PFSK-1 (cell line): ENCODE measurements at regions not wholly inside any gene's neighbourhood (a gene's known extent, or its start where the extent isn't known, plus 50 kb on each side); places are given as distances from the start of the nearest gene placed in this dataset.

Experiments used
- FOXP2 ChIP-seq: optimal IDR thresholded peaks from 2 replicates; pipeline ENCODE3; 2011; ENCODE audit warnings: borderline replicate concordance, control low read depth, inconsistent platforms; ENCODE audit not compliant: insufficient read depth; ENCODE audit errors: extremely low read length, extremely low read depth
- POLR2AphosphoS5 ChIP-seq: IDR thresholded peaks from 2 replicates; pipeline ENCODE4 v1.6.1; 2012; ENCODE audit warnings: low read depth, mild to moderate bottlenecking, control low read depth, low read length, moderate library complexity
- SIN3A ChIP-seq: IDR thresholded peaks from 2 replicates; pipeline ENCODE4 v1.6.1; 2012; ENCODE audit warnings: mild to moderate bottlenecking, low read length, moderate library complexity, borderline replicate concordance; ENCODE audit not compliant: insufficient read depth
- TAF1 ChIP-seq: IDR thresholded peaks from 2 replicates; pipeline ENCODE4 v1.6.1; 2012; ENCODE audit warnings: low read length, control low read depth, borderline replicate concordance; ENCODE audit not compliant: insufficient read depth
- TF ChIP-seq, protein P1 (sequence below), 2 experiments: IDR thresholded peaks; 2 replicates each; pipeline versions ENCODE4 v1.6.1 to v1.8.0; 2011 to 2012; ENCODE audit warnings: low read depth in 2 of 2, low read length in 2 of 2, control low read depth in 1 of 2, inconsistent platforms in 1 of 2, mild to moderate bottlenecking in 1 of 2, moderate library complexity in 1 of 2; ENCODE audit not compliant: insufficient read depth in 1 of 2

DNA sequence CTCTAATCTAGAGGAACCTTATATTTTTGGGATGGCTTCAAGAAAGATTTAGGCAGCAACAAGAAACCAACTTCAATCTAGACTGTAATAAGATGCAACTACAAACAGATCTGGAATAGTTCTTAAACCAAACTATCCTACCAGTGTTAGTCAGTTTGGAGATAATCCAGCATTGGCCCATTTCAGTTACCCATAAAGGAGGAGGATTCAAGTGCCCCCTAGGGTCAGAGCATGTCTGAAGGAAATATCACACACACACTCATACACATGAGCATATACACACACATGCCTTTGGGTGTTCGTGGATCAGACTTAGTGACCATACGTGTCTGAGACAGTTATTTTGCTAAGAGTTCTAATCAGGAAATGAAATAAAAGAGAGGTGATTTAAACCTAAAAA is 261.2 kb downstream of the ADAMTS20 start:
- TF ChIP-seq POLR2AphosphoS5 (no peak), FOXP2 (no peak), SIN3A (no peak), TAF1 (no peak)
- TF ChIP-seq, protein P1, sequence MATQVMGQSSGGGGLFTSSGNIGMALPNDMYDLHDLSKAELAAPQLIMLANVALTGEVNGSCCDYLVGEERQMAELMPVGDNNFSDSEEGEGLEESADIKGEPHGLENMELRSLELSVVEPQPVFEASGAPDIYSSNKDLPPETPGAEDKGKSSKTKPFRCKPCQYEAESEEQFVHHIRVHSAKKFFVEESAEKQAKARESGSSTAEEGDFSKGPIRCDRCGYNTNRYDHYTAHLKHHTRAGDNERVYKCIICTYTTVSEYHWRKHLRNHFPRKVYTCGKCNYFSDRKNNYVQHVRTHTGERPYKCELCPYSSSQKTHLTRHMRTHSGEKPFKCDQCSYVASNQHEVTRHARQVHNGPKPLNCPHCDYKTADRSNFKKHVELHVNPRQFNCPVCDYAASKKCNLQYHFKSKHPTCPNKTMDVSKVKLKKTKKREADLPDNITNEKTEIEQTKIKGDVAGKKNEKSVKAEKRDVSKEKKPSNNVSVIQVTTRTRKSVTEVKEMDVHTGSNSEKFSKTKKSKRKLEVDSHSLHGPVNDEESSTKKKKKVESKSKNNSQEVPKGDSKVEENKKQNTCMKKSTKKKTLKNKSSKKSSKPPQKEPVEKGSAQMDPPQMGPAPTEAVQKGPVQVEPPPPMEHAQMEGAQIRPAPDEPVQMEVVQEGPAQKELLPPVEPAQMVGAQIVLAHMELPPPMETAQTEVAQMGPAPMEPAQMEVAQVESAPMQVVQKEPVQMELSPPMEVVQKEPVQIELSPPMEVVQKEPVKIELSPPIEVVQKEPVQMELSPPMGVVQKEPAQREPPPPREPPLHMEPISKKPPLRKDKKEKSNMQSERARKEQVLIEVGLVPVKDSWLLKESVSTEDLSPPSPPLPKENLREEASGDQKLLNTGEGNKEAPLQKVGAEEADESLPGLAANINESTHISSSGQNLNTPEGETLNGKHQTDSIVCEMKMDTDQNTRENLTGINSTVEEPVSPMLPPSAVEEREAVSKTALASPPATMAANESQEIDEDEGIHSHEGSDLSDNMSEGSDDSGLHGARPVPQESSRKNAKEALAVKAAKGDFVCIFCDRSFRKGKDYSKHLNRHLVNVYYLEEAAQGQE (IDR thresholded peaks at IDR 0.05; ENCODE audit: insufficient read depth in 1 of 2, low read depth in 2 of 2, low read length in 2 of 2), result no peak

DNA sequence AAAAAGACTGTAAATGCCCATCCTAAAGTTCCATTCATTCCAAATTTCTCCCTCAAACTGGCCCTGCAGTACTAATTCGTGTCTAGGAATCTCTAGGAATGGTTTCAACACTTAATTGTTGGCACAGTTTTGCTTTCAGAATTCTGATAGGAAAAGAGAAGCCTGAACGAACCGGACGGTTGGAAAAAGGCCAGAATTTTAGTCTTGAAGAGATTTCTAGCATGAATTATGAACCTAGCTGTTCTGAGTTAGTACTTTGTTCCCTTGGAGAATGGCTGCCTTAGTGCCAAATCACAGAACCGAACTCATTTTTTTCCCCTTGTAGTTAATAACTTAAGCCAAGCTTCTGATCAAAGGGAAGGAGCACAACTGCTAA is 262.6 kb downstream of the ADAMTS20 start:
- TF ChIP-seq SIN3A, result no peak
- no peak for TF ChIP-seq TAF1
- no peak for TF ChIP-seq POLR2AphosphoS5
- TF ChIP-seq, protein P1 (IDR thresholded peaks at IDR 0.05; ENCODE audit: insufficient read depth in 1 of 2, low read depth in 2 of 2, low read length in 2 of 2), result no peak
- TF ChIP-seq FOXP2, result no peak

DNA sequence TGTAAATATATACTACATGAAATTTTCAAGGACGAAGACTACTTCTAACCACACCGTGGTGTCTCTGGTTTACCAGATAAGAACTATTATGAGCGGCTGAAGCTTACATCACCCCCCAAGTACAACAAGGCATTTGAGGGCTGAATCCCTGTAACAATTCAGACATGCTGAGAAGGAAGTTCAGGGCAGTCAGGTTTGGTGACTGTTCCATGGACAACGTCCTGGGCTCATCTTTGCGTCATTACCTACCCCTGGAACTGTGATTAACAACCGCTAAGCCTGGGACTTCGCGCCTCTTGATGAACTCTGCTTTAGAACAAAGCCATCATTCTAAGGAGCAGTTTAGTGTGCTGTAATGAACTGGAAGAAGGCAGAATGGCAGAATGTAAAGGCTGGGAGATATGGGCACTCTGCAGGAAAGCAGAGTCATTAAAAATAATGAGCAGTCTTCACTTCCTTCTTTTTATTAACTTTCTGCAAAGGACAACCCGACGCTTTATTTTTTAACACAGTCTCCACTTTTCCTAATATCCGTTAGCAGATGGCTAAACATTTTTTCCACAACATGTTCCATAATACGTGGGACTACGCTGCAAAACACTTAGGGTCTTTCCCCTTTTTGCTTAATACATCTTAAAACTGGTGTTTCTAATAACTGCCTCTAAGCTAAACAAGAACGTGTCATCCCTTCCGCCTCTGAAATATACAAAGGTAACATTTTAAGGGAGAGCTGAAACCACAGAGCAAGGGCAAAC is 263.2 kb downstream of the ADAMTS20 start:
- TF ChIP-seq, protein P1 (IDR thresholded peaks at IDR 0.05; ENCODE audit: insufficient read depth in 1 of 2, low read depth in 2 of 2, low read length in 2 of 2), result no peak
- TF ChIP-seq SIN3A (no peak), FOXP2 (no peak), POLR2AphosphoS5 (no peak), TAF1 (no peak)

DNA sequence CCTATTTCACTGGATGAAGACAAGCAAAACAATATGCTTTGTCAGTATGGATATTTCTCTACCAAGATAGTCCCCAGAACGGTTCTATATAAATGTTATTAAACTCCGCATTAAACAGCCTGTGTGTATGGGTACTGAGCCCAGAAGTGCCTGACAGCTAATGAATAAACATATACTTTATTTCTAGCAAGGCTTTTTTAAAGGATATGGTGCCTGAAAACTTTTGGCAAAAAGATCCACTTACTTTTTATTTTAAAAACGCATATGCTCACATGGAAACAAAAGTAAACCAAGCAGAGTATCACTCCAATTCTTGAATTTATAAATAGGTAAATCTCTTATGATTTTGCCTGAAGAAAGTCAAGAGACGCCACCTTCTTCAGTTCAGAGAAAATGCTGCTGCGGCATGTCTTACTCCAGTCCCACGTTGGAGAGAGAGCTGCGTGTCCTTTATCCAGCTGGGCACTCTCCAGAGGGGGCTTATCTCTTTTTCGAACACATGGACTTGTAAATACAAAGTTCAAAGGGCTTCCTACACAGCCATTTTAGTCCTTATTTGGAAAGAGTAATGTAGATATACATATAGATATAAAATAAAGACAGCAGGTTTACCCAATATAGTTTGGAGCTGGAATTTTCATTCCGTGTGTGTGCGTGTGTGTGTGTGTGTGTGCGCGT is 264.2 kb downstream of the ADAMTS20 start:
- TF ChIP-seq POLR2AphosphoS5 (no peak), TAF1 (no peak), SIN3A (no peak), FOXP2 (no peak)
- TF ChIP-seq, protein P1 (IDR thresholded peaks at IDR 0.05; ENCODE audit: insufficient read depth in 1 of 2, low read depth in 2 of 2, low read length in 2 of 2), result no peak

DNA sequence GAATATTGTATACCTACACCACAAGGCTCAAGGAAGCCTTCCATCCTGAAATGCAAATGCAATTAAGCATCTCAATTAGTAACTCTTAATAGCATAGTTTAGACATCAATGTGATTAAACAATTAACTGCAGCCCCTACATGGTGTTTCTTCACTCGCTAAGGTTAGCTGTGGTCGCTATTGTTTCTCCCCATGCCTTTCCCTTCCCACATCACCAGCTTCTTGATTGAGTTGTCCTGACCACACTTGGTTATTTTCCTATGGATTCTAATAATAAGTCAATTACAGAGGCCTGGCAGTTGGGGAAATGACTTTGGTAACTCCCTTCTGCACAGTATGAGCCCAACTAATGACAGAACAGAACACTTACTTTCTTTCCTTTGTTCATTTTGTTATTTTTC is 265.0 kb downstream of the ADAMTS20 start:
- no peak for TF ChIP-seq FOXP2
